Neural cell (in vitro differentiated cells): ENCODE measurements at regions not wholly inside any gene's neighbourhood (a gene's known extent, or its start where the extent isn't known, plus 50 kb on each side); places are given as distances from the start of the nearest gene placed in this dataset.

ENCODE experiments used
- MXI1 ChIP-seq: fragments of 450-650 bp; conservative IDR thresholded peaks from 2 replicates; pipeline ENCODE4 v1.6.1; 2014; ENCODE audit warnings: antibody characterized with exemption, mild to moderate bottlenecking; ENCODE audit not compliant: poor library complexity, severe bottlenecking
- POLR2AphosphoS5 ChIP-seq: IDR thresholded peaks from 2 replicates; pipeline ENCODE4 v1.6.1; 2012
- TAF1 ChIP-seq: IDR thresholded peaks from 2 replicates; pipeline ENCODE4 v1.6.1; 2012; ENCODE audit warnings: low read depth
- TF ChIP-seq, protein P1 (sequence below): fragments of 450-650 bp; IDR thresholded peaks from 2 replicates; pipeline ENCODE4 v1.5.1; 2014; ENCODE audit warnings: antibody characterized with exemption, mild to moderate bottlenecking, moderate library complexity; ENCODE audit not compliant: poor library complexity, severe bottlenecking

DNA sequence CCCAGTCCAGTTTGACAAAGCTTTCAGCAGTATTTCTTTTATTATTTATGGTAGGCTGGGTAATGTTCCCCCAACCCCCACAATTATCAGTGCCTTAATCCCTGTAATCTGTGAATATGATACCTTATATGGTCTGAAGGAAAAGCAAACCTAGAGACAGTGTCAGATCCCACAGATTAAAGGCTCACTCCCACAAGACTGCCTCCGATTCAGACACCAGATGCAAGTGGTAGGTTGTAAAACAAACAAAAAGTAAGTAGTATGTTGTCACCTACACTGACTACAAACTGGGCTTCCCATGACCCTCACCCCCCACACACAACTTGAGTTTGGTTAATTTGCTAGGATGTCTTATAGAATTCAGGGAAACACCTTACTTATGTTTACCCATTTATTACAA lies 201.2 kb downstream of the NSG2 start:
- TF ChIP-seq, protein P1, sequence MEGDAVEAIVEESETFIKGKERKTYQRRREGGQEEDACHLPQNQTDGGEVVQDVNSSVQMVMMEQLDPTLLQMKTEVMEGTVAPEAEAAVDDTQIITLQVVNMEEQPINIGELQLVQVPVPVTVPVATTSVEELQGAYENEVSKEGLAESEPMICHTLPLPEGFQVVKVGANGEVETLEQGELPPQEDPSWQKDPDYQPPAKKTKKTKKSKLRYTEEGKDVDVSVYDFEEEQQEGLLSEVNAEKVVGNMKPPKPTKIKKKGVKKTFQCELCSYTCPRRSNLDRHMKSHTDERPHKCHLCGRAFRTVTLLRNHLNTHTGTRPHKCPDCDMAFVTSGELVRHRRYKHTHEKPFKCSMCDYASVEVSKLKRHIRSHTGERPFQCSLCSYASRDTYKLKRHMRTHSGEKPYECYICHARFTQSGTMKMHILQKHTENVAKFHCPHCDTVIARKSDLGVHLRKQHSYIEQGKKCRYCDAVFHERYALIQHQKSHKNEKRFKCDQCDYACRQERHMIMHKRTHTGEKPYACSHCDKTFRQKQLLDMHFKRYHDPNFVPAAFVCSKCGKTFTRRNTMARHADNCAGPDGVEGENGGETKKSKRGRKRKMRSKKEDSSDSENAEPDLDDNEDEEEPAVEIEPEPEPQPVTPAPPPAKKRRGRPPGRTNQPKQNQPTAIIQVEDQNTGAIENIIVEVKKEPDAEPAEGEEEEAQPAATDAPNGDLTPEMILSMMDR, result no peak
- TF ChIP-seq POLR2AphosphoS5, result no peak
- TF ChIP-seq TAF1, result no peak
- TF ChIP-seq MXI1, result no peak
